ENCODE measurements at regions not wholly inside any gene's neighbourhood (a gene's known extent, or its start where the extent isn't known, plus 50 kb on each side); places are given as distances from the start of the nearest gene placed in this dataset.

DNA sequence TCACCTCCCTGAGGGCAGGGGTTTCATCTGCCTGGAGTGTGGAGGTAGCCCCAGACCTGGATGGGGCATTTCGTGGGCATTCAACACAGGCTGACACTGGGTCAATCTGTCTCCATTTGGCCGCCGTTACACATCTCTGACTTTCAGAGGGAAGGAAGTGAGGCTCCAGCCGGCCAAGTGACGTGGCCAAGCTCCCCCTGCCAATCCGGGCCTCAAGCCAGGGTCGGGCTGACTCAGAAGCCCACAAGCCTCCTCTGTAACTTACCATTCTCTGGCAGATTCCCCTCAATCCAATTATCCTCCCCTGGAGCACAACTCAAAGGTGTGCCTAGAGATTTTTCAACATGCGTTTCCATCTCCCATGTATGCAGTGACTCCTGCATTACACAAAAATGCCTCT lies 227.6 kb downstream of the KLF13 start:
- no peak for DNase-seq (ENCODE audit: low read depth in 2 of 2)

DNA sequence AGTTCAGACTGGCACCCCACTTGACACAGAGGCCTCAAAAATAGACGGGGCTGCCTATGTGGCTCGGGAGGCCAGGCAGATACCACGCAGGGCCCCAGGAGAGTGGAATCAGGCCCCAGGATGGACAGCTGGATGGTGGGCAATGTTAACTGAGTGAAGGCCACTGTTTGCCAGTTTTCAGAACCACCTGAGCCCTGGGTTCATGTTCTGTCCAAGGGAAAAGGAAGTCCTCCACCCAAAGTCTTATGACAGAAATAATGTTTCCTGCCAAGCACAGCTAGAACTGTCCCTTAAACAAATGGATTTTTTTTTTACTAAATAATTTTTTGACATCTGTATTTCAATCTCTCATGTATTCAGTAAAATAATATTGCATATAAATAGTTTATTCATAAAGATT lies 228.4 kb downstream of the KLF13 start:
- DNase-seq (ENCODE audit: low read depth in 2 of 2): no peak

DNA sequence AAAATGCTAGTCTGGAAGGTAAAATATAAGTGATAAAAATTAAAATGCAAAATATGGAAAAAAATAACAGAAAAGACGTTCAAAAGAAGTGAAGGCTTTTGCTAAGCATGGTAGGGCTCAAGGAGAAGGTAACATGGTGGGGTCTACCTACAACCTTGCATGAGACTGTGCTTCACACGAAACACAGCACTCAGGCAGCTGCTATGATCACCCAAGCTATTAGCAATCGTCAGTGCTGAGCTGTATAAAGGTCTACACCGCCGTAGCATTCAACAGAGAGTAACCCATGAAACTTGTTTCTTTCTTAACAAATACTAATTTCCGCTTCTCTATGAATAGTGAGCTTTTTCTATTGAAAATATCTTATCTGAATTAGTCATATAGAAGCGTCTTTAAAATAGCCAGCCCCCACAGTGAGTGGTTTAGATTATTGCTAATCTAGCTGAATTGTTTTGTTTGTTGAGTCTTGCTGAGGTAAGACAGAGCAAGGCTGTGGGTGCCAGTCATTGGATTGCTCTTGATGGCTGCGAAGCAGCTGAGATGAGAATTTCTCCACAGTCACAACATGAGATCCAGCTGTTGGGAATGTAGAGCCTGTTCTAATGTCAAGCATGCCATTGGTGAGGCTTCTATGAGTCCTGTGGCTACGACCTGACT lies 230.0 kb downstream of the KLF13 start:
- no peak for DNase-seq (ENCODE audit: low read depth in 2 of 2)

DNA sequence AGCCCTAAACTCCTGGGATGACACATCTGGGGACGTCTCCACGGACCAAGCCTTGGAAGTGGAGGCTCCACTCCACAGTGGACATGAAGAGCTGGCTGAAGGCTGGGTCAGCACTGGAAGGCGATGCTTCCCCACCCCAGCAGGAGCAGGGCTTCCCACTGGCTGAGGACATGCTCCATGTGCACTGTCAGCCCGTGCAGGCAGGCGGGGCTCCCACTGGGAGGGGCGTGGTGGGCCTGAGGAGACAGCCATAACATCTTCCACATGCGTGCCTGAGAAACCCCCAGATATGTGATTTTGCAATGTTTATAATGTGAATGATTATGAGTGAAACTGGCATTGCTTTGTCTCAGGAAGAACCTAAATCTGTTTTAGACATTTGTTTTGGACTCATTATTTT lies 231.3 kb downstream of the KLF13 start:
- no peak for DNase-seq (ENCODE audit: low read depth in 2 of 2)

DNA sequence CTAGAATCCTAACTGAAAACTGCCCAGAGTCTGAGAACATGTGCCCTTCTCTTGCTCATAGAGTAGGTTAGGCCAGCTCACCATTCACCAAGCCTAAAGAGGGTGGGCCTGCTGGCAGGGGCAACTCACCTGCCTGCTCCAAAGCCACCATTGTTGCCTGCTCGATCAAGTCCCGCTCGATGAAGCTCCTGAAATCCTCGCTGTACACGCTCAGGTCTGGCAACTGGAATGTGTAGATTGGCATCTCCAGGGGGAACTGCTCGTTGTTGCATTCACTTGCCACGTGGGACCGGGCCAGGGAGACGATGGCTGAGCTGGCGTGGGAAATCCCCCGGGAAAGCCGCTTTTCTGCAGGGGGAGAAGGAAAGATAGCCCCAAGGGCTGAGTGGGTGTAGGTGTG lies 232.2 kb downstream of the KLF13 start:
- no peak for DNase-seq (ENCODE audit: low read depth in 2 of 2)

DNA sequence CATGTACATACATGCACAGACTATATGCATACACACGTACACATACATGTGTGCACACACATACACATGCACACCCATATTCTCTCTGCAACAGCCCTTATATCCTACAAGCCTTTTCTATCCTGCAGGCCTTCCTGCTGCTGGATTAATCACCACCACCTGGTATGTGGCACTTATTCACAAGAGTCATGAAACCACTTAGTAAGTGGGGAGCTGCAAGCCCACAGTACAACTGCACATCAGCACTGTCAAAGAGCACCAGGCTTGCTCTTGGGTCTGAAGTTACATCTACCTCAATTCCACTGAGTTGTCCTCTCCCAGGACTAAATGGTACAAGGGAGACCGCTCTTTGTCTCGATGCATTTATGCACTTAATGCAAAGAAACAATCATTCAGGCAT lies 233.2 kb downstream of the KLF13 start:
- no peak for DNase-seq (ENCODE audit: low read depth in 2 of 2)

DNA sequence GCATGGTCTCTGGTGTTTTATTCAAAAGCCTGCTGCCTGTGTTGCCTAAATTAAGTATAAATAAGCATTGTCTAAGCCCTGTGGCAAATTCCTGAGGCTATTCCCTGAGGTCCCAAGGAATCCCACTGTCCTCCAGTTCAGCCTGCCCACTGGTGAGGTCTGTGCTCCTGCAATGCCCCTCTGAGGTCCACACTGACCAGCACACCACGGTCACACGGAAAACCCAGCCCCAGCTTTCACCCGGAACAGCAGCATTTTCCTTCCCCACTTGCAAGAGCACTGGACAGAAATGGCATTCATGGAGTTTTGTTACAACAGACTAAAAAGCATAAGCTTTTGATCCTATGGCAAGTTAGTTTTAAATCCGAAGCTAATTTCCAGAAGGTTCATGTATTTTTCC lies 234.0 kb downstream of the KLF13 start:
- DNase-seq (ENCODE audit: low read depth in 2 of 2): no peak

DNA sequence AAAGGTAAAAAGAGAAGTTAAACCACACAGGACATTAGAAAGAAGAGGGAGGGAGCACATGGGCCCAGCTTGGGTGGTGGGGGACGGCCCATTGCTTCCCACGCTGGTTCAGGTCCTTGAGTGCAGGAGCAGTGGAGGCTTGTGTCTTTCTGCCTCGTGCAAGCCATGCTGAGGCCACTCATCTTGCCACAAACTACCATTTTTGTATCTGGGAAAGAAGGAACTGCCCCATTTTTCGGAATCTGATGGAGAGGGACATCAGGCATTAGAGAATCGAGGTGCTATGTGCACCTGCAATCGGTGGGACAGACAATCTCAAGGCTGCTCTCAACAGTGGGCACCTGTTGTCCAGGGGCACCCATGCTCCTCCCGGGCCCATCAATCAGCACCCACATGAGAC lies 234.5 kb downstream of the KLF13 start:
- no peak for DNase-seq (ENCODE audit: low read depth in 2 of 2)

DNA sequence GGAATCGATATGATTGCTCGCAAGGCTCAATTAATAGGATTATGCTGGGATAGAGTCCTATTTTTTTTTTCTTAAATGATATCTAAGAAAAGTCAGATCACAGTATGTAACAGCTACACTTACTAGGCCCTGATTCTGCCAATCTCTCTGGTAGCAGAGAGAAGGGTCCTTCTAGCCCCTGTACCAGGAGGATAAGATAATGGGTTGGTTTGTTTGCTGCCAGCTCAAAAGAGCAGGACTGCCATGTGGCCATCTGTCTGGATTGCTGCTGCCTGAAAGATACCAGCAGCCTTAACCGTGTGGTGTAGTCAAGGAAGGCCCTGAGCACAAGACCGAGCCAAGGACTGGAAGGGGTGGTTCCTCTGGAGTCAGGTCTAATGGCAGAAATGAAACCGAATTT lies 236.4 kb downstream of the KLF13 start:
- DNase-seq (ENCODE audit: low read depth in 2 of 2): no peak

DNA sequence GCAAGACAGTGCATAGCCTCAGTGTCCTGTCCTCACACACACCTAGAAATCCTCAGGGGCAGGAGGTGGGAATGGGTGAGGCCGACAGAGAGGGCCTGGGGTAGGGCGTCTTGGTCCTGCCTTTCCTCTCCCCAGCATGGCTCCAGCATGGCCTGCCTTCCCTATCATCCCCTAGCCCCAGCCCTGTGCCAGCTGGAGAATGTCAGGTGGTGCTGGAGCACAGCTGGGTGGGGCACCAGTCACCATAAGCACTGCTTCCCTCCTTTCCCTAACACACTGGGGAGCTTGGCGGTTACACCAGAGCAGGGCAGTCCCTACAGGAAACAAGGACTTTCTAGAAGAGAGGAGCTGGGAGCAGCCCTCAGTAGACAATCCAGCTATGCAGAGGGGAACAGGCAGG lies 236.8 kb downstream of the KLF13 start:
- DNase-seq (ENCODE audit: low read depth in 2 of 2): no peak

DNA sequence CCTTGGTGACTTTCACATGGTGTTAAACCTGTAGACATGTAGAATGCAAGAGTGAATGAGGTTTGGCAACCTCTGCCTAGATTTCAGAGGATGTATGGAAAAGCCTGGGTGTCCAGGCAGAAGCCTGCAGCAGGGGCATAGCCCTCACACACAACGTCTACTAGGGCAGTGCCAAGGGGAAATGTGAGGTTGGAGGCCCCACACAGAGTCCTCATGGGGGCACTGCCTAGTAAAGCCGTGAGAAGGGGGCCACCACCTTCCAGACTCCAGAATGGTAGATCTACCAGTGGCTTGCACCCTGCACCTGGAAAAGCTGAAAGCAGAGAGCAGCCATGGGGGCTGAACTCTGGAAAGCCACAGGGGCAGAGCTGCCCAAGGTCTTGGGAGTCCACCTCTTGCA lies 241.2 kb downstream of the KLF13 start:
- no peak for DNase-seq (ENCODE audit: low read depth in 2 of 2)

DNA sequence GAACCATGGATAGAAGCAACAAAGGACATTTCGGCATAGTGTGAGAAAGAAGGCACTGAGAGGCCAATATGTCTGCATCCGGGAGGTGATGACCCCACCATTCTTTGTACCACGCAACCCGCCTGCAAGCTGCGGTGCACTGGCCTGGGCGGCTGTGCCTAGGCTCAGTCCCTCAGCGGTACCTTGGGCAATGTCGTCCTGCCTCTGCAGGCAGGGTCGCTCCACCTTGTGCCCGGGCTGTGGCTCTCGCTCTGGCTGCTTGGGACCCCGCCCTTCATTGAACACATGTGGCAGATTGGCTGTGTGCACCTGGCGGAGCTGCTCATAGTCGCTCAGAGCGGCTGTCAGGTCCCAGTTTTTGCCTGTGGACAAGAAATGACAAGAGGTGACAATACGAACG lies 243.2 kb downstream of the KLF13 start:
- no peak for DNase-seq (ENCODE audit: low read depth in 2 of 2)

DNA sequence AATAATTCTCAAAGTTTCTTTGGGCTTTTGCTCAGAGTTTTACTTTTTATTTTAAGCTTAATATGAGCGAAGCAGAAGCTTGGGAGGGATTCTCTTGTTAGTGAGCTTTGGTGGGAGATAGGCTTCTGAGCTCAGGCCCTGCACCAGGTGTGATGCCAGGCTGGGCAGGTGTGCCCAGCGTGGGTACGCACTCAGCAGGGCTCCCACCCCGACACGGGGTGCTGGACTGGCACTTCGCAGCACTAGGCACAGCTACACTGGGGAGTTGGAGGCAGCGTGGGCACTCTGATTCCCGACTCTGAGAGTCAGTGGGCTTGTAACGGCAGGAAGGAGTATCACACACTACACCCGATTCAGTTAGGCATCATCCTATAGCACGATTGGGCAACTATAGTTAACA lies 244.0 kb downstream of the KLF13 start:
- DNase-seq (ENCODE audit: low read depth in 2 of 2): no peak

DNA sequence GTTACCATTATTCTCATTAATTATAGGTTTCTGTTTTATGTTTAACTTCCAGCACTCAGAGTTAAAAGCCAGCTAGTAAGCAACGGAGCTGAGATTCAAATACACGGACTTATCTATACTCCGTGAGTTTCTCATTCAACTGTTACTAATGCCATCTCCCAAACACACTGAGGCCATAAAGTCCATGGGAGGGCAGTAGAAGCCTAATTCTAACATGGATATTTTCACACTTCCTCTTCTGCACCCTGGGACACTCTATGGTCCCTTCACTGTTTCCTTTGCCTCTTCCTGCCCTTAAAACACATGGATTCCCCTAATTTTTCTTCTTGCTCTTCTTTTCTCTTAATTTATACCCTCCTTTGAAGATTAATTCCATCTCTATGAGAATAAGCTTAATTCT lies 245.0 kb downstream of the KLF13 start:
- DNase-seq (ENCODE audit: low read depth in 2 of 2): no peak

DNA sequence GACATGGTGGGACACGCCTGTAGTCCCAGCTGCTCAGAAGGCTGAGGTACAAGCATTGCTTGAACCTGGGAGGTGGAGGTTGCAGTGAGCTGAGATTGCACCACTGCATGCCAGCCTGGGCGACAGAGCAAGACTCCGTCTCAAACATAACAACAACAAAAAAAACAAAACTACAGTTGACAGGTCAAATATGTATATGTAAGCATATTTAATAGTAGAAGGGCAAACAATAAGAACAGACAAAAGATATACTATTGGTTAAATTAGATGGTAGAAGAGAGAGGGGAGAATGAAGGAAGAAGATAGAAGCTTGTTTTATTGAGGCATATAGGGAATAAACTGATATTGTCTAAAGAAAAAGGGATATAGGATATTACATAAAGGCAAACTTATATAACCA lies 247.1 kb downstream of the KLF13 start:
- no peak for DNase-seq (ENCODE audit: low read depth in 2 of 2)

DNA sequence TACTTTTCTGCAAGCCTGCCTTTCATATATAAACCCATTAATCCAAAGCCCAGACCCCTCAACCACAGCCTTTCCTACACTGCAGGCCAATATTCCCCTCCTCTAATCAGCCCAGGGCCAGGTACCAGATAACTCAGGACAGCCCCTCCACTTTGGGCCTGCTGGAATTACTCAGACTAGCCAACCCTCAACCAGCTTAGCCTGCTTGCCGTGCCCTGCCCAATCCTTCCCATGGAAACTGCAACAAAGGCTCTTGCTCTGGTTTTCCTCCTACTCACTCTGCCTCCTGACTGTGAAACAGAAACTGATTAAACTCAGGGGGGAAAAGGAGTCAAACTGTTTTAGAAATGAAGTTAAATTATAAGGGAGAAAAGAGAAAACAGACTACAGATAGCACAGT lies 248.1 kb downstream of the KLF13 start:
- no peak for DNase-seq (ENCODE audit: low read depth in 2 of 2)

DNA sequence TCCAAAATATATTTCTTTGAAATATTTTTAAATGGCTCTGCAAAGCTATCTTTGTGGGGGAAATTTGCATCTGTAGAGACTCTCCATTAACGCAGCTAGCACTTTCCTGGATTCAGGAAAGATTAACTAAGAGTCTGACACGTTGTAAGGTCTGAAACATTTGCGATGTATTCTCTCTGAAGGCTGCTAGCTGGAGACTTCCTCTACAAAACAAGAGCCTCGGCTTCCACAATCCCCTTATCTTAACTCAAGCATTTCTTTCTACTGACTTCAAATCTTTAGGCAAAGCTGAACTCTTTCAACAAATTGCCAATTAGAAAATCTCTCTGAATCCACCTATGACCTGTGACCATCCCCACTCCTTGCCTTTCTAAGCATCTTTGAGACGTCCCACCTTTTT lies 250.5 kb downstream of the KLF13 start:
- DNase-seq (ENCODE audit: low read depth in 2 of 2): no peak

DNA sequence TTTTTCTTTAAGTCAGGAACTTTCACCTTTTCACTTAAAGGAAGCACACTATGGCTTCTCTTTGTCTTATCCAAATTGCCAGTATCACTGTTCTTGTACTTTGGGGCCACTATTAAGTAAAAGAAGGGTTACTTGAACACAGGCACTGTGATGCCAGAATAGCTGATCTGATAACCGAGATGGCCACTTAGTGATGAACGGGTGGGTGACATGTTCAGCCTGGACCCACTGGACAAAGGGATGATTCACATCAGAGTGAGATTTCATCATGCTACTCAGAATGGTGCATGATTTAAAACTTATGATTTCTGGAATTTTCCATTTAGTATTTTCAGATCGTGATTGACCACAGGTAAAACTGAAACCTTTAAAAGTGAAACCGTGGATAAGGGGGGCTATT lies 252.6 kb downstream of the KLF13 start:
- DNase-seq (ENCODE audit: low read depth in 2 of 2): no peak

DNA sequence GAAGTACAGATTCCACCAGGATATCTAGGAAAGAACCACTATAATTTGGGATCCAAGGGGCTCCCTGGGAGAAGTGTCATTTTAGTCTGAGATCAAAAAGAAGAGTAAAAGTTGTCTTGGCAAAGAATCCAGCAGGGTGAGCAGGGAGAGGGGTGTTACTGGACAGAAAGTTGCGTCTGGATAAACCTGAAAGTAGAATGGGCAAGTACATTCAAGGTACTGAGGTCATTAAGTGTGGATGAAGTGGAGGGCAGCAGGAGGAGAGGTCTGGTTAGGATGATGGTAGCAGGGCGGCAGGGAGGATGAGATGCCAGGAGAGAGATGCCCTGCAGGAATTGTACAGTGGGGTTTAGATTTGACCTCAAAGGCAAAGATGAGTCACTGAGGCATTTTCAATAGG lies 253.3 kb downstream of the KLF13 start:
- DNase-seq (ENCODE audit: low read depth in 2 of 2): no peak

DNA sequence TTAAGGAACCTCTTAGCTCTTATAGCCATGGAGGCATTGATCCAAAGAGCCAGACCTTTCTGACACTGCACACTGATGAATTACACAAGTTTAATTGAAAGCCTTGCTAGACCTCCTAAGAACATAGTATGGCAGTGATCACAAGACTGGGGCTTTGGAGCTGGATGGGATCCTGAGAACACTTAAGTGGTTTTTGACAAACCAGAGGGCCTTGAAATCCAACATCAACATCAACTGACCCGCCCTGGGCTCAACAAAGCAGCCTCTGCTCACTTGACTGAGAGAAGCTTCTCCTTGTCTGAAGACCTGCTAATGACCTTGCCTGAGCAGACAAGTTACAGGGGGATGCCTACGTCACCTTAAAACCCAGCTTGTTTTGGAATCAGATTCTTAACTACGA lies 257.6 kb downstream of the KLF13 start:
- no peak for DNase-seq (ENCODE audit: low read depth in 2 of 2)

DNA sequence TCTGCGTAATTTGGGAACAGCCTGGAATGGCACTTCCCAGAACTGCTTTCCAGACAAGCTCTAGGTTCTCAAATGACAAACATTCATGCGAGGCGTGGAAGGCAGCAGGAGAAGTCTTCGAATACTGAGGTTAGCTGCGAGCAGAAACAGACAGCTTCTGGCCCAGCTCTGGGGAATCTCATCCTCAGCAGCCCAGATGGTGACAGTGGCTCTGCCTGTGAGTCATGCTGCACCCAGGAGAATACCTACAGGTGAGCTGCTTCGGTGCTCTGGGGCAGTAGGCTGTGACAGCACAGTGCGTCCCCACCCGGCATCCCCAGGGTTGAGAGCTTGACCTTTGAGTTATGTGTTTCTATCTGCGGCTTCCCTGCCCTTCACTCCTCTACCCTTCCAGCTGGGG lies 258.6 kb downstream of the KLF13 start:
- DNase-seq (ENCODE audit: low read depth in 2 of 2): no peak

DNA sequence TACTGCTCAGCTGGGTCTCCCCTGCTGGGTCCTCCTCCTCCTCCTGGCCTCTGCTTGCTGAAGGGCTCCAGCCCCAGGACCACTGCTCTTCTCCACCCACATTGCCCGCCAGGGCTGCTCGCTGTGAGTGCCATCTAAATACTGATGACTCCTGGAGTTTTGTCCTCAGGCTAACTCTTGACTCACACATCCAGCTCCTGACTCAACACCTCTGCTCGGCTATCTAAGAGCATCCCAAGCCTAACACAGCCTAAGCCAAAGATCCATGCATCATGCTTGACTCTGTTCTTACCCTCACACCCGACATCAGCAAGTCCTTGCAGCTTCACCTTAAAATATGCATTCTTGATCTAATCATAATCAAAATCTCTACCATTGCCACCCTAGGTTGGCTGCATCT lies 260.2 kb downstream of the KLF13 start:
- DNase-seq (ENCODE audit: low read depth in 2 of 2): no peak

DNA sequence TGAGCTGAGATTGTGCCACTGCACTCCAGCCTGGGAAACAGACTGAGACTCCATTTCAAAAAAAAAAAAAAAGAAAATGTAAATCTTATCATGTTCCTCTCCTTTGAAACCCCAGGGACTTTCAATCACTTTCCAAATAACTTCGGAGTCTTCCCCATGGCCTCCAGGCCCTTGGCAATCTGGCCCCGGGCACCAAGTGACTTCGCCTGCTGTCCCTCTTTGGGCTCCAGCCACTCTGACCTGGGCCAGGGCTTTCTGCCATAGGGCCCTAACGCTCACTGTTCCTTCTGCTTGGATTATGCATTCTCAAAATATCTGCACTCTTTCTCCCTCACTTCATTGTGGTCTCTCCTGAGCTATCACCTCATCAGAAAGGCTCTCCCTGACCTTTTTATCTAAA lies 260.9 kb downstream of the KLF13 start:
- no peak for DNase-seq (ENCODE audit: low read depth in 2 of 2)

DNA sequence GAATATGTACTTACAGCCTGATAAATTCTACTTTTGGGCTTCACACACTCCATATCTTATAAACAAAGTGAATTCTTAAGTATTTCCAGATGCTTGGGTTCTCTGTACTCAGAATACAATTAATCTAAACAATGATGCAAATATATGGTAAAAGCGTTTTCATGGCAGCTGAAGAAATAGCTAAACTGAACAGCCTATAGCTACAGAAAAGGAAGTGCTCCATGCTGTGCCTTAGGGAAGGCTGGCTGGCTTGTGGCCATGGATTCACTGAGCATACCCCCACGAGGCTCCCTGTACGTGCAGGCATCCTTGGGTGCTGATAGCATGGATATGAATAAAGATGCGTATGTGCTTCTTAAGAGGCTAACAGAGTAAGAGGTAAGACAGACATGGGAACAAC lies 264.0 kb downstream of the KLF13 start:
- no peak for DNase-seq (ENCODE audit: low read depth in 2 of 2)

DNA sequence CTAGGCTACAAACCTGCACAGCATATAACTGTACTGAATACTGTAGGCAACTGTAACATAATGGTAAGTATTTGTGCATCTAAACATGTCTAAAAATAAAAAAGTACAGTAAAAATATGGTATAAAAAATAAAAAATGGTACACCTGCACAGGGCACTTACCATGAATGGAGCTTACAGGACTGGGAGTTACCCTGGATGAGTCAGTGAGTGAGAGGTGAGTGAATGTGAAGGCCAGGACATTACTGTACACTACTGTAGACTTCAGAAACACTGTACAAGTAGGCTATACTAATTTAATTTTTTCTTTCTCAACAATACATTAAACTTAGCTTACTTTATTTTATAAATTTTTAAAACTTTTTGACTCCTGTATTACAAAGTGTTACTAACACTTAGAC lies 265.3 kb downstream of the KLF13 start:
- no peak for DNase-seq (ENCODE audit: low read depth in 2 of 2)
